ENCODE measurements at regions not wholly inside any gene's neighbourhood (a gene's known extent, or its start where the extent isn't known, plus 50 kb on each side); places are given as distances from the start of the nearest gene placed in this dataset.
"Not testable (repeated sequence)": the region's sequence is repeated elsewhere in the genome, so short reads cannot be mapped to it uniquely, and the experiment has no call there.

GRCh38 chr10:9469663-9470205 lies 1415.2 kb downstream of the GATA3 start:
- no peak for DNase-seq

- DNase-seq, result no peak
Observed at GRCh38 chr10:9470581-9470980, 1416.1 kb downstream of the GATA3 start.

- no peak for DNase-seq
Observed at GRCh38 chr10:9501944-9502343, 1447.5 kb downstream of the GATA3 start.

- no peak for DNase-seq
Observed at GRCh38 chr10:9504227-9504626, 1449.7 kb downstream of the GATA3 start.

GRCh38 chr10:9505546-9505945 lies 1451.1 kb downstream of the GATA3 start:
- no peak for DNase-seq

- DNase-seq, result no peak
Observed at GRCh38 chr10:9508606-9509005, 1454.1 kb downstream of the GATA3 start.

- no peak for DNase-seq
Observed at GRCh38 chr10:9510626-9511025, 1456.1 kb downstream of the GATA3 start.

GRCh38 chr10:9515922-9516321 lies 1461.4 kb downstream of the GATA3 start:
- DNase-seq, result no peak

GRCh38 chr10:9535744-9536143 lies 1481.3 kb downstream of the GATA3 start:
- no peak for DNase-seq

GRCh38 chr10:9545073-9545472 lies 1472.6 kb upstream of the CELF2 start:
- no peak for DNase-seq

- DNase-seq, result no peak
Observed at GRCh38 chr10:9547936-9548904, 1469.5 kb upstream of the CELF2 start.

- DNase-seq, result no peak
Observed at GRCh38 chr10:9550810-9551209, 1466.9 kb upstream of the CELF2 start.

- no peak for DNase-seq
Observed at GRCh38 chr10:9554321-9554720, 1463.4 kb upstream of the CELF2 start.

GRCh38 chr10:9560976-9561375 lies 1456.7 kb upstream of the CELF2 start:
- DNase-seq, result no peak

GRCh38 chr10:9561821-9562505 lies 1455.7 kb upstream of the CELF2 start:
- no peak for DNase-seq

- DNase-seq, result no peak
Observed at GRCh38 chr10:9577746-9578145, 1439.9 kb upstream of the CELF2 start.

GRCh38 chr10:9579110-9579705 lies 1438.5 kb upstream of the CELF2 start:
- no peak for DNase-seq

GRCh38 chr10:9582803-9583202 lies 1434.9 kb upstream of the CELF2 start:
- DNase-seq, result not testable (repeated sequence)

- DNase-seq, result no peak
Observed at GRCh38 chr10:9596368-9596920, 1421.2 kb upstream of the CELF2 start.

GRCh38 chr10:9602998-9603397 lies 1414.7 kb upstream of the CELF2 start:
- DNase-seq, result no peak

- DNase-seq, result no peak
Observed at GRCh38 chr10:9603972-9604371, 1413.7 kb upstream of the CELF2 start.

- no peak for DNase-seq
Observed at GRCh38 chr10:9605231-9605630, 1412.4 kb upstream of the CELF2 start.

GRCh38 chr10:9608602-9609001 lies 1409.1 kb upstream of the CELF2 start:
- no peak for DNase-seq
